HG02588 (cell line): ENCODE measurements at regions not wholly inside any gene's neighbourhood (a gene's known extent, or its start where the extent isn't known, plus 50 kb on each side); places are given as distances from the start of the nearest gene placed in this dataset.
"Not testable (repeated sequence)": the region's sequence is repeated elsewhere in the genome, so short reads cannot be mapped to it uniquely, and the experiment has no call there.

Experiments
- ATAC-seq: cut with Tn5 transposase; IDR thresholded peaks from one replicate; pipeline ENCODE4 v1.9.1; 2021; ENCODE audit warnings: mild to moderate bottlenecking, moderate library complexity; ENCODE audit not compliant: unreplicated experiment

DNA sequence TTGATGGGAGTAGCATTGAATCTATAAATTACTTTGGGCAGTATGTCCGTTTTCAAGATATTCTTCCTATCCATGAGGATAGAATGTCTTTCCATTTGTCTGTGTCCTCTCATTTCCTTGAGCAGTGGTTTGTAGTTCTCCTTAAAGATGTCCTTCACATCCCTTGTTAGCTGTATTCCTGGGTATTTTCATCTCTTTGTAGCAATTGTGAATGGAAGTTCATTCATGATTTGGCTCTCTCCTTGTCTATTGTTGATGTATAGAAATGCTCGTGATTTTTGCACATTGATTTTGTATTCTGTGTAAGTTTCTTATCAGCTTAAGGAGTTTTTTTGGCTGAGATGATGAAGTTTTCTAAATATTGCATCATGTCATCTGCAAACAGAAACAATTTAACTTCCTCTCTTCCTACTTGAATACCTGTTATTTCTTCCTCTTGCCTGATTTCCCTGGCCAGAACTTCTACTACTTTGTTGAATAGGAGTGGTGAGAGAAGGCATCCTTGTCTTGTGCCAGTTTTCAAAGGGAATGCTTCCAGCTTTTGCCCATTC, 741.0 kb downstream of the TMTC2 start:
- not testable (repeated sequence) for ATAC-seq

DNA sequence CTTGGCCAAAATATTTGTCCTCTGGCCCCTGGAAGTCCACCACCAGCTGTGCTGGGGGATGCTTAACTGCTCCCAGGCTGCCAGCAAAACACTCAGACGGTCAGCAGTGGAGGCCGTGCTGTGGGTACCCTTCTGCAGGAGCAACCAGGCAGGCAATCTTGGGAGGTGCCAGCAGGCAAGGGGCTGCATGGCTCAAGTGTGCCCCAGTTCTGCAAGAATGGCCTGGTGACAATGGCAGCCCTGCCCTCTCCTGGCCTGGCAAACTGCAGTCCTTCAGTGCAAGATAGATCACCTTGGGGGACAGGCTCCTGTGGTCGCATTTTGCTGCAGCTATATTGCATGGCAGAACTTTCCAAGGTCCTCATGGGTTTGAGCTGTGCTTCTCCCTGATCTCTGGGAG, 728.3 kb downstream of the TMTC2 start:
- ATAC-seq = no peak

DNA sequence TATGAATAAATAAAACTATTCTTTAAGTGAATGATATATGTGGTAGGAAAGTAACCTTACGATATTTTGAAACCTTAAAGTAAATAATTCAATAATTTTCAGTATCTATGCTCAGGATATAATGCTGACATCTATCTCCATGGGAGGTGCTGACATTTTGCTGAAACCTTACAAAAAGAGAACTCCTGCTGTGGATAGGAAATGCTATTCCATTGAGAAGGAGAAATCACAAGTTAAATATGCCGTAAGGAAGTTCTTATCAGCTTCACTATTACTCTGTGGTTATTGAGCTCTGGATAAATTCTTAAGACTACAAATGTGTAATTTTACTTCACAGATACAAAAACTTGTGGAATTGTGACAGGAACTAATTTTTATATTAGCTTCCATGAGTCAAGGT, 722.1 kb downstream of the TMTC2 start:
- no peak for ATAC-seq

DNA sequence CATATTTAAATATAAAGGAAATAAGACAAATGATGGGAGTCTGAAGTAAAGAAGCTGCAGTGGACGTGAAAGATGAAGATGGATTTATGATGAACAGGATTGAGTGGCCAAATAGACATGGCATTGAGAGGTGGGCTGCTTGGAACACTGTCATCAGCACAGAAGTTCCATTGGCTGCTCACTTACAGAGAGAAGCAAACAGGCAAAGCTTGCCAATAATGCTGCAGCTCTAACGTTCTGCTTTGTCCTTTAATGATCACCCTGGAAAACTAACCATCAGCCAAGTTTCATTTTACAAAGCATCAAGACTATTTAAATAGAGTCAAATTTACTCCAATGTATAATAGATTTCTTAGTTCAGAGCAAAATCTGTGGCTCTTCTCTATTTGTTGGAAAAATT, 721.4 kb downstream of the TMTC2 start:
- ATAC-seq = no peak

DNA sequence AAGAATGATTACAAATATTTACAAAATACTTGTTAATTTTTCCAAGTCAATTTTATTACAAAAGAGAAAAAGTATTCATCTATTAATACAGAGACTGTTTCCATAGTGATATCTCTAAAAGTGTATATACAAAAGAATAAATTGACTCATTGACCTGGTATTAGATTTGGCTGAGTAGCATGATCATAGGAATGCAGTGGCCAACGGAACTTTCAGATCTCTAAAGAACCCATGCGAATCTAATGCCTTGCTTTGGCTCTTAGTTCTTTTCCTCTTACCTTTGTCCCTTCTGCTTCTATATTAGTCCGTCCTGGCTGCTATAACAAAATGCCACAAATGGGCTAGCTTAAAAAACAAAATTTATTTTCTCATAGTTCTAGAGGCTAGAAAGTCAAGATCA, 717.8 kb downstream of the TMTC2 start:
- ATAC-seq = no peak

DNA sequence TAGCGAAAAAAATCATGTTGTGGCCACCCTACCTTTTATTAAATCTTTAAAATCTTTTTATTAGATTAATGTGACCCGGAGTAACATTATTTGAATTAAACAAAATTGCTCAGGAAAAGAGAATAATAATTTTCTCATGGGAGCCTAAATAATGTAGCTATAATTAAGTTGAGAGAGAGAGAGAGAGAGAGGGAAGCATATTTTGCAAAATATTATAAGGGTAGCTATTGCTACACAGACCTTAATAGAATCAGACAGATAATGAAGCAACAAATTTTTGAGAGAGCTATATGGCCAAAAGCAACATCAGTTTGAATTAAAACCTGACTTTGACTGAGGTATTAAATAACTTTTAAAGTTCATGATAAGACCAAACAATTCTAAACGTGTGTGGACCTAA, 703.5 kb downstream of the TMTC2 start:
- no peak for ATAC-seq

DNA sequence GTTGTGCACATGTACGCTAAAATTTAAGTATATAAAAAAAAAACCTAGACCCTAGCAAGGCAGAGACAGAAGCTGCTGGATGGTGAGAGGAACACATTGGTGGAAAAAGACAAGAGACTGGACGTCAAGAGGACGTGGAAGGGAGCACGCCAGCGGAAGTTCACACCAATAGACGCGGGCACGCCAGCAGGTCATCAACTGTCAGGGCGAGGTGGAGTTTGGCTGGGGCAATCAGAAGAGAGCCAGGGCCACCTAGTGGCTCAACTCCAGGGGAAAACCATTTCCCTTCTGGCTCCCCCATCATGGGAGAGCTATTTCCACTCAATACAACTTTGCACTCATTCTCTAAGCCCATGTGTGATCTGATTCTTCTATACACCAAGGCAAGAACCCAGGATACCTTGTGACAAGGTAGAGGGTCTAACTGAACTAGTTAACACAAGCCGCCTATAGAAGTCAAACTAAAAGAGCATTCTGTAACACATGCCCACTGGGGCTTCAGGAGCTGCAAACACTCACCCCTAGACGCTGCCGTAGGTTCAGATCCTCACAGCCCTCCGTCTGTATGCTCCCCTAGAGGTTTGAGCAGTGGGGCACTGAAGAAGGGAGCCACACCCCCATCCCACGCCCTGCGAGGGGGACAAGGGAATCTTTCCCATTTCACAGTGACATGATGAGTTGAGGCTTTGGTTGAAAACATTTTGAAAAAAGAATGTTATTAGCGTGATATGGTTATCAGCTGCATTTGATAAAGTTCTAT, 702.7 kb downstream of the TMTC2 start:
- no peak for ATAC-seq

DNA sequence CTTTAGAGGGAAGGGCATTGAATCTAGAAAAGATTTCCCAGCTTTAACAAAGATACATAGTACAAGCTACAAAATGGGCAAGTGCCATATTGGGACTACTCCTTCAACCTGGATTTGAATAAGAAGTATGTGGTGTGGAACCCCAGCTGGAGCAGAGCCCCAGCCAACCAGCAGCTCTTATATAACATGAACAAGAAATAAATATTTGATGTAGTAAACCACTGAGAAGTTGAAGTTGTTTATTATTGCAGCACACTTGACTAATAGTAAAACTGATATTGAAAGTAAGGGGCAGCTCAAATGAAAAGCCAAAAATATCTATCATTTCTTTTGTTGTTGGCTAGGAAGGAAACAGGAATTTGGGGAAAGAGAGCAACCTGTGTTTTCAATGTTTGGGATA, 701.8 kb downstream of the TMTC2 start:
- no peak for ATAC-seq

DNA sequence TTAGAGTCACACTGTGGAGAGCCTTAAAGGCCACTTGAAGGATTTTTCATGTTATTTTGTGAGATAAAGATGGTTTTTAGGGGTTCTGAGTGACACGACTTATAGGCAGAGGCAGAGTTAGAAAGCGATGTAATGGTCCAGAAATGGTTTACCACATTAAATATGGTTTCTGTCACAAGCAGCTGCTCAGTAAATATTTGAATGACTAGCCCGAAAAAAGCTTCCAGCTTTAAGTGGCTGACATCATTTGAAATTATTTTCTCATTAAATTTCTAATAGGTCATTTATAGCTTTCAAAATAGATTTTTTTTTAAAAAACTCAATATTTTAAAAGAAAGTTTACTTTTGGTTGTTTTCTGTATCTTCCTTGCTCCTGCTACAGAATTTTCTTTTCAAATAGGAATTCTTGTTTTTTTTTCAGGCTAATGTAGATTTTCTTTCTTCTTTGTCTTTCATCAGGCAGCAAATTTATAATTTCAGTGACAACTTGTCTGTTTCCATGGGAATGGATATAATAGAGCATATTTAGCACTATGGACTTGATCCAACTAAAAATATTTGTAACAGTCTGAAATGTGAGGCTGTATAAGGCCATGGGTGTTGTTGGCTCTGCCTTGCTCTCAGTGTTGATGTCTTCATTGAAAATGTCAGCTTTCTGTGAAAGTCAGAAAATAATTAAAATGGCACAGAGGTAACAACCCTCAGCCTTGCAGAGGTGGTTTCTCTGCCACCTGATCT, 700.0 kb downstream of the TMTC2 start:
- no peak for ATAC-seq

DNA sequence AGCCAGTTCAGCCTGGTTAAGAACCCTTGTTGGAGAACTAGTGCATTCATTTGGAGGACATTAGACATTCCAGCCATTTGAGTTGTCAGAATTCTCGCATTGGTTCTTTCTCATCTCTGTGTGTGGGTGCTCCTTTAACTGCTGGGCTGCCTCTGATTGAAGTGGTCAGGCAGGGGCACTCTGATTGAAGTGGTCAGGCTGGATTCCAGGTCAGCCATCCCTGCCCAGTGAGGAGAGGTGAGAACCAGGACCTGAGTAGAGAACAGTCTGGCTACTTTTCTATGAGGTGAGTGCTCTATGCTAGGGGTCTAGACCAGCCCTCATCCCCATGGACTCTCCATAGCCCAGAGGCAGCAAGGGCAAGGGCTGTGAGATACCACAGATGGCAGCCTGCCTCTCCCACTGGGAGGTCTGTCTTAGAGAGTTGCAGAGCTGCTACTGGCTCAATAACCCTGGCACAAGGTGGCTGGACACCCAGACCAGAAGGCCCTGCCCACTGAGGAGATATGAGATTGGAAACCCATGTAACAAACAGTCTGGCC, 691.6 kb downstream of the TMTC2 start:
- no peak for ATAC-seq

DNA sequence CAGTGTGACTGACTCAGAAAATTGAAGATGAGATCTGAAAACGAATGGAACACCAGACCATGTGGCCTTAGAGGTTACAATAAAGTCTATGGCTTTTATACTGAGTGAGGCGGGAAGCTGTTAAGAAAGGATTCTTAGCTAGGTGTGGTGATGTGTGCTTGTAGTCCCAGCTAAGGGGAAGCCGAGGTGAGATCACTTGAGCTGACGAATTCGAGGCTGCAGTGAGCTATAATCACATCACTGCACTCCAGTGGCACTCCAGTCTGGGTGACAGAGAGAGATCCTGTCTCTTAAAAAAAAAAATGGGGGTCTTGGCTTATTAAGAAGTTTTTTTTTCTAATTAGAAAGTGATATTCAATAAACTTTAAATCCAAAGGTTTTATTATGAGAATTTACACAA, 678.6 kb downstream of the TMTC2 start:
- ATAC-seq = no peak

DNA sequence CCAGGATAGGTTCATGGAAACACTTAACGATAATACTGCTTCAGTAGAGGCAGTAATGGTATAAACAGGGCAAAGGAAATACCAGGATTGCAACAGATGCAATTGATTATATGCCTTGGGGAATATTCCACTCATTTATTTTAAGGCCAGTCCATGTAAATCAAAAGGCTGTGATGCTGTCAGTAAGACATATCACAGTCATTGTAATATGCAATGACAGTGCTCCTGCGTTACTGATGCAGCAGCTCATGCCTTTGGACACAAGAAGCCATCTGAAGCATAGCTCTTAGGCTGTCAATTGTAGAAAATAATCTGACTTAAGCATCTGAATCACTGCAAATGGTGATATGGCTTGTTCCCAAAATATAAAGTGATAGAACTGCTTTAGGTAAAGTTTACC, 674.8 kb downstream of the TMTC2 start:
- no peak for ATAC-seq

DNA sequence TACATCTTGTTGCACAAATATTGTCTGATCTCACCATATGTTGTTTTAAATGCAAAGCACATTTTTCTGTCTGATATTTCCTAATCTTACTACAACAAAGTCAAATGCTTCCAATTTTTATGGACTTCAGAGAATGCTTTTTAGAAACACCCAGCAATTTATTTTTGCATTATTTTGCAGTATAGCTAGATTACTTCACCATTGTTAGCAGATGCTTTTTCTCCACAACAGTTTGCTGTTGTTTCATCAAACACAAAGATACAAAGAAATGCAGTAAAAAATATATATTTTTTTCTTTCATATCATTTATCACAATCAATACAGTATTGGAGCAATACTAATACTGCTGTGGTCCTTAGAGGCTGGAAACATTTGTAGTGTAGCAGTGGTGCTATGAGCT, 674.4 kb downstream of the TMTC2 start:
- no peak for ATAC-seq

DNA sequence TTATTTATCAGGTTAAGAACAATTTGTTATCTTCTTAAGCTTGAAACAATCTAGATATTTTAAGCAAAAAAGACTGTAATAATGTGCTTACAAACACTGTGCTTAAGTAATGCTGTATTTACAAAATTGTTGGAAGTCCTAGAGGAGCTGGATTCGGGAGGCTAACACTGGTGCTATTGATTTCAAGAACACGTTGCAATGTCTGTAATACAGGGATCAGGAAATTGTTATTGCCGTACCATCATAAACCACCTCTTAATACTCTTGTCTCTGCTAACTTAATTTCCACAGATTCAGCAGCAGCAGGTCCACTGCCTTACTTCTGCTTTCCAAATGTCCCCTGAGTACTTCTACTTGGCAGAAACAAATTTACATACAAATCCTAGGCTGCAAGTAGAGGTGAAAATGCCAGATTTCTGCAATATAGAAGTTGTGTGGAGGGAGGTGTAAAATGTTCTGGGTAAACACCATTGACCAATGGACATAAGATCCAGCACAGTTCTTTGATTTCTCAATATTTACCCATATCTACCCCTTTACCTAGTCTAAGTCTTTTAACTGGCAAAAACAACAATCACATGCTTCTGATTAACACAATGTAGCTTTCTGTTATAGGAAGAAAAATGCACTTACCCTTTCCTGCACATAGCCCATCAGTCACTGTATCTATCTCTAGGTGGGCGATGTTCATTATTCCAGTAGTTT, 663.4 kb downstream of the TMTC2 start:
- no peak for ATAC-seq

DNA sequence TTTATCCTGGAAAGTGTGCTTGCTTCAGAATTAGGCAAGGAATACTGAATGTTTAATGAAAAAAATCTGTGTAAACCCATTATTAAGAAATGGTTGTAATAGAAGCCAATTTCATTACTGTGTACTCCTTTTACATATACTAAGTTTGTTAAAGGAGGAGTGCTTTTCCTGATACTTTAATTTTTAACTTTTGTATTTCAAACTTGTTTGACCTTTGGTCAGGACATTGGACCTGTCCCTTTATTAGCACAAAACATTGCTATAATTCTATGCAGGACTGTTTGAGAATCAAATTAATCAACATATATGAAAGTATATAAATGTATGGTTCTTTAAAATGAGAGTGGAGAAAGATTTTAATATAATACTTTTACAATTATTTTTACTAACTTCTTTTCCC, 659.6 kb downstream of the TMTC2 start:
- no peak for ATAC-seq

DNA sequence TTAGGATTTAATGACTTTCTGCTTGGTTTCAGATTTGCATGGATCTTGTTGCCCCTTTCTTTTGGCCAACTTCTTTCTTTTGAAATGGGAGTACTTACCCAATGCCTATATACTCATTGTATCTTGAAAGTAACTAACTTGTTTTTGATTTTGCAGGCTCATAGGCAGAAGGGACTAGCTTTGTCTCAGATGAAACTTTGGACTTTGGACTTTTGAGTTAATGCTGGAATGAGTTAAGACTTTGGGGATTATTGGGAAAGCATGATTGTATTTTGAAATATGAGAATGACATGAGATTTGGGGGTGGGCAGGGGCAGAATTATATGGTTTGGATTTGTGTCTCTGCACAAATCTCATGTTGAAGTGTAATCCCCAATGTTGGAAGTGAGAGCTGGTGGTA, 657.1 kb downstream of the TMTC2 start:
- ATAC-seq = no peak

DNA sequence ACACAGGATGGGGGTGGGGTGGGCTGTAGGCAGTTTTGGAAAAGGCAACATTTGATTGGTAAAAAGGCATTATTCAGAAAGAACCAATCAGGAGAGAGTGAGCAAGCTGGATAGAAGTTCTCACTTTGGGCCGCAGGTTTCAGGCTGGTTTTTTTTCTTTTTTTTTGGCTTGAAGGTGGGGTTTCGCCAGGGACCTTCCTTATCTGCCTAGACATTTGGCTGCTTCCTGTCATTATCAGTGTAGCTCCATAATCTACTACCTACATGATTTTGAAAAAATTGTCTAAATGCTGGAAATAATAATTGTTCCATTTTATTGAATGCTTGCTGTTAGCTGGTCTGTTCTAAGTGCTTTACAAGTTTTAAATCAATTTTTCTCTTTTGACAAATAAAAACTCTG, 649.0 kb downstream of the TMTC2 start:
- no peak for ATAC-seq

DNA sequence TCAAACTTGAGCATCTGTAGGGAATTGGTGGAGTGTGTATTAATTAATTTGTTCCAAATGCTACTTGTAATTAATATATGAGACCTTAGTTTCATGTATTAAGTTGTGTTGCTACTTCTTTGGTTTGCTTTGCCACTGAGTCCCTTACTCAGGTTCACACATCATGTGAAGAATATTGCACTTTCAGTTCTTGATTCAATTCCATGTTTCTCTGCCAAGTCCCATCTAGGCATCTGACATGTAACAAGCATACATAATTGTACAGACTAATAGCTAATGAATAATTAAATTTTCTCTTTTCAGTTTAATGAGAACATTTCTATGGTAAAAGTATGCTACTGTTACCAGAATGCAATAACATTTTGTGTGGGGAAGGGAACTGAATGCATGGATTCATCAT, 640.0 kb downstream of the TMTC2 start:
- ATAC-seq = no peak

DNA sequence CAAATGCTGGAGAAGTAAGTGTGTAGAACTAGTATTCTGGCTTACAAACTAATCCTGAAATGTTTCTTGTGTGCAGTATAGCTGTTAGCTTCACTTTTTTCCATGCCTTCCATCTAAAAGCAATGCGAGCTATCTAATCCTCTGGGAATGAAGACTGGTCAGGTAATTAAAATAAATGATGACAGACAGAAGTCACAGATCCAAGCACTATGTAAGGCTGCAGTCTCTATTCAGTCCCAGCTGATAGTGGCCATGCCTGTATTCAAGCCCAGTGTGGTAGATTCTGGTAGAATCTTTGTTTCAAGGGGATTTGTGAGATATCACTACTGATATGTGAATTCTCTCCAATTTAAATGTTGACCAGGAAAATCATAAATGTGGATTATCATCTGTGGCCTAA, 637.2 kb downstream of the TMTC2 start:
- ATAC-seq = no peak

DNA sequence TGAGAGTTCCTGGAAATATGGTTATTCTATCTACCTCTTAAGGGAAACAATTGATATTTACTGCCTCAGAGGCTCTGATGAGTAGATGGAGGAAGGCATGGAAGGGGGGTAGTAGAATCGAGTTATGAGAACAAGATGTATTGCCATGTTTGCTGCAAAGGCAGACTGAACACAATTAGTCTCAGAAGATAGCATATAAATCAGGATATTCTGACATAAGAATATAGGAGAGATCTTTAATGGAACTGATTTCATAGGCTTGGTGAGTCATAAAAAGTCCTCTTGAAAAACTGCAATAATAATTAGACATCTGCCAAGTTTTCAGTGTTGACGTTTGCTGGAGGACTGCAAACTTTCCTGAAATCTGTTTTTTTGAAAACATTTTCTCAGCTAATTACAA, 636.1 kb downstream of the TMTC2 start:
- no peak for ATAC-seq

DNA sequence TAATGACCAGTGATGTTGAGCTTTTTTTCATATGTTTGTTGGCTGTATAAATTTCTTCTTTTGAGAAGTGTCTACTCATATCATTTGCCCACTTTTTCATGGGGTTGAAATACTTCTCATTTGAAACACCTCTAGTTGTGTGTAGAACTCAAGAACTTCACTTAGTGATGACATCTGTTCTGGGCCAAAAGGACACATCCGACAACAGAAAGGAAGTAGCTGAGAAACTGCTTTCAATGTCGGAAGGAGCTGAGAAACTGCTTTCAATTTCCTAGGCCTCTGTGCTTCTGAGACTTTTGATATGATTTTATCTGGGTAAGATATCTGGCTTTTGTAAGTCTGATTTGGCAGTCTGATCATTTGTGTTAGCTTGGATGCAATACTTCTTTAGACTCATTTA, 635.3 kb downstream of the TMTC2 start:
- no peak for ATAC-seq
